GM18519 (cell line): ENCODE measurements at regions not wholly inside any gene's neighbourhood (a gene's known extent, or its start where the extent isn't known, plus 50 kb on each side); places are given as distances from the start of the nearest gene placed in this dataset.

Source experiments
- ATAC-seq: cut with Tn5 transposase; IDR thresholded peaks from one replicate; pipeline ENCODE4 v1.9.1; 2021; ENCODE audit warnings: mild to moderate bottlenecking, moderate library complexity; ENCODE audit not compliant: unreplicated experiment, low FRiP score

- ATAC-seq, result no peak
Measured at GRCh38 chrX:26414534-26414933, 198.6 kb downstream of the MAGEB5 start.

DNA sequence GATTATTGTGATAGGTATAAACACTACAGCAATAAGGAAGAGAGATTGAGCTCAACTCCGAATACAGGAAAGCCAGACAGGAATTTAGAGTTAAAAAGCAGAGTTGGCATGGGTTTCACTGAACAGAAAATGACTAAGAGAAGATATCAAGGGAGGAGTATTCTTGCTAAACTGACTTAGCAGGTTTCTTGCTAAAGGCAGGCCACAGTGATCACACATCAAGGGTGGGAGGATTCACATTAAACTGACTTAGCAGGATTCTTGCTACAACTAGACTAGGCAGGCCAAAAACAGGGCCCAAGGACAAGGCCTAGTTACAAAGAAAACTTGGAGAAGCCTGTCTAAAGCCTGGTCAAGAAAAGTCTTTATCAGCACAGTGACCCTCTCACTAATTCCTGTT, 195.1 kb downstream of the MAGEB5 start:
- no peak for ATAC-seq

DNA sequence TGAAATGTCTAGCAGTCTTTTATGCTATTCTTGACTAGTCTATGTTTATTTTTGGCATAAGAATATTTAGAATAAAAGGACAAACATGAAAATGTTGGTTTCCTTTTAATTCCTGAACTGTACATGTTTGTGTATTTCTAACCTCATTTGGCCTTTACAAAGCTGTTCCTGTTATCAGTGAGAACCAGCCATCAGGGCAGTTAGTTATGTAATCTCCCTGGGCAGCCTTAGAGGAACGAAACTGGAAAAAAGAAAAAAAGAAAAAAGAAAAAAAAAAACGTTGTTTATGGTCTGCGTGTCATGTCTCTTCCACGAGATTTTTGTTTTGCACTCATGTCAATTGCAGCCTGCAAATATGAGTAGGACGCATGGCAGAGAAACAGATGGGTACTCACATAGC, 193.7 kb downstream of the MAGEB5 start:
- ATAC-seq, result no peak

- ATAC-seq, result no peak
Measured at GRCh38 chrX:26387906-26388305, 171.9 kb downstream of the MAGEB5 start.

DNA sequence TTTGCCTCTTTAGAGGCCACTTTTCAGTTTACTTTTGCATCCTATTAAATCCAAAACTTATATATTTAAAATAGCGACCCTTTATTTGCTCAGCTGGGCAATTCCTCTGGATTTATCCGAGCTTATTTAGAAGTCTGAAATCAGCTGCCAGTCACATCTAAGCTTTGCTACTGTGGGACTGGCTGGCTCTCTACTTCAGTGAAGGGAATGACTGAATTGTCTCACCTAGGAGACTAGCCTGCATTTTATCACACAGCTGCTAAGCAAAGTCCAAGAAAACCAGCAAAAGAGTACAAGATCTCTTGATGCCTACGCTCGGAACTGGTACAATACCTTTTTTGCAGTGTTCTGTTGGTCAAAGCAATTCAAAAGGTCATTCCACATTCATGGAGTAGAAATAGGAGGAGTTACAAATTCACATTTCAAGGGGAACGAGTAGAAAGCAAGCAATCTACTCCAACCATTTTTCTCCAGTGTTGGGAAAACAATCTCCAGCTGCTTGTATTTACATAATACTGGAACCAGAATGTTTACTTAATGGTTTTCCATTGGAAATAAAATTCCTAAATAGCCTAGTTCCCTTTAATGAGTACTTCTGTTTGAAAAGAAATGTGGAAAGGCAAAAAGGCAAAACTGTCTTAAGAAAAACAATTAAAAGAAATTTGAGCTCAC, 160.2 kb downstream of the MAGEB5 start:
- no peak for ATAC-seq

- no peak for ATAC-seq
Measured at GRCh38 chrX:26375346-26375745, 159.4 kb downstream of the MAGEB5 start.

- ATAC-seq, result no peak
Measured at GRCh38 chrX:26373829-26374228, 157.9 kb downstream of the MAGEB5 start.

- ATAC-seq, result no peak
Measured at GRCh38 chrX:26352891-26353430, 137.0 kb downstream of the MAGEB5 start.

DNA sequence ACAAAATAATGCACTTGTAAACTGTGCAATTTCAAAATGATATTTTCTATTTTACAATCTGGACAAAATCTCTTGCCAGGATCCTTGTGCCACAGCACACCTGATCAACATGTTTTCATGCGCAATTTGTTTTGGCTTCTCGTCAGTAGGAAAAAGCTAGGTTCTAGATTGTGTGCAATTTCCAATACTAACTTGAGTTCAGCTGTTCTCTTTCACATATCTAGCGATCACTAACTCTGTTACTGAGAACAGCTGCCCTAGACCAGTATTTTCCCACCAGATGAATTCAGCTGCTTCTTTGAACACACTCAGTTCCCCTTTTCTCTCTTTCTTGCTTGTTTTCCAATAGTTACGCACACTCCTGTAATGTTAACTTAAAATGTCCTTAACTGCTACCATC, 131.2 kb downstream of the MAGEB5 start:
- no peak for ATAC-seq

GRCh38 chrX:26334232-26334631, 118.3 kb downstream of the MAGEB5 start:
- no peak for ATAC-seq

- ATAC-seq, result no peak
Measured at GRCh38 chrX:26328608-26329319, 112.8 kb downstream of the MAGEB5 start.

GRCh38 chrX:26309262-26309661, 93.3 kb downstream of the MAGEB5 start:
- no peak for ATAC-seq

- ATAC-seq, result no peak
Measured at GRCh38 chrX:26295425-26295824, 79.5 kb downstream of the MAGEB5 start.

DNA sequence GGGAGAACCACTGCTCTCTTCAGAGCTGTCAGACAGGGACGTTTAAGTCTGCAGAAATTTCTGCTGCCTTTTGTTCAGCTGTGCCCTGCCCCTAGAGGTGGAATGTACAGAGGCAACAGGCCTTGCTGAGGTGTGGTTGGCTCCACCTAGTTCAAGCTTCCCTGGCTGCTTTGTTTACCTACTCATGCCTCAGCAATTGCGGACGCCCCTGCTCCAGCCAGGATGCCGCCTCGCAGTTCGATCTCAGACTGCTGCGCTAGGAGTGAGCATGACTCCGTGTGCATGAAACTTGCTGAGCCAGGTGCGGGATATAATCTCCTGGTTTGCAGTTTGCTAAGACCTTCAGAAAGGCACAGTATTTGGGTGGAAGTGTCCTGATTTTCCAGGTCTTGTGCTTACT, 70.9 kb downstream of the MAGEB5 start:
- ATAC-seq, result no peak
